ENCODE measurements at regions not wholly inside any gene's neighbourhood (a gene's known extent, or its start where the extent isn't known, plus 50 kb on each side); places are given as distances from the start of the nearest gene placed in this dataset.
A peak's percentile ranks its signal among the peaks of the same experiment; 100 is the strongest.
"Not testable (repeated sequence)": the region's sequence is repeated elsewhere in the genome, so short reads cannot be mapped to it uniquely, and the experiment has no call there.

DNA sequence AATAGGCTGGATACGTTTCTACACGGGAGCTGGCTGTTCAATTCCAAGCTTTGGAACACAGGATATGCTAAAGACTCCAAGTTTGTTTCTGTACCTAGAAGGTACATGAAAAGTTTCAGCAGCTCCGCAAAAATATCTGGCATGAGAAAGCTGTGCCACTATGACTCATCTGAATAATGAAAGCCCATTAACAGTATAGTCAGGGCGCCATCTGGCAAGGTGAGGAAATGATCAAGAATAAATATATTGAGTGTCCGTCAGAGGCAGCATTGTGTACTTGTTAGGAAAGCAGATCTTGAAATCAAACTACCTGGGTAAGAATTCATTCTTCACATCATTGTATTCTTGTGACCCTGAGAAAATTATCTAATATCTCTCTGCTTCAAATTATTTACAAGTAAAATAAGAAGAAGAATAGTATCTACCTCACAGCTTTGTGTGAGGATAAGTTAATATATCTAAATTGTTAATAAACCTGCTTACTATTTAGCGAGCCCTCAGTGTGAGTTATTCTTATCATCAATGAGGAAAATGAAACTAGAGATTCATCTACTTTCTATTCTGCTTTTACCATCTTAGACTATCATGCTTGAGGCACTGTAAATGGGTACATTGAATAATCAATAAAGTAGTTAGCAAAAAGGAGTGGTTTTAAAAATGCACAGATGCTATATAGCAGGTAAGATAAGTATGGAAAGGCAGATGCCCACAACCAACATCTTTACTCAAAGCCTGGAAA lies 53.5 kb downstream of the FSCB start:
- DNase-seq (ENCODE audit: low read depth): peak; percentile 47

DNA sequence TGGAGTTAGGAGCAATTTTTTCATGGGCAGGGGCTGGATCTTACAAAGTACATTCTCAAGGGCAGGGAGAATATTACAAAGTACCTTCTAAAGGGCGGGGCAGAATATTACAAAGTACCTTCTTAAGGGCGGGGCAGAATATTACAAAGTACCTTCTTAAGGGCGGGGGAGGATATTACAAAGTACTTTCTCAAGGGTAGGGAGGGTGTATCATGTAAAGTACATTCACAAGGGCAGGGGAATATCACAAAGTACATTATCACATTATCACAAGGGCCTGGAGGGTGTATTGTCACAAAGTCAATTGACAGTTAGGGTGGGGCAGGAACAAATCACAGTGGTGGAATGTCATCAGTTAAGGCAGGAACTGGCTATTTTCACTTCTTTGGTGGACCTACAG lies 56.9 kb downstream of the FSCB start:
- DNase-seq (ENCODE audit: low read depth): not testable (repeated sequence)

DNA sequence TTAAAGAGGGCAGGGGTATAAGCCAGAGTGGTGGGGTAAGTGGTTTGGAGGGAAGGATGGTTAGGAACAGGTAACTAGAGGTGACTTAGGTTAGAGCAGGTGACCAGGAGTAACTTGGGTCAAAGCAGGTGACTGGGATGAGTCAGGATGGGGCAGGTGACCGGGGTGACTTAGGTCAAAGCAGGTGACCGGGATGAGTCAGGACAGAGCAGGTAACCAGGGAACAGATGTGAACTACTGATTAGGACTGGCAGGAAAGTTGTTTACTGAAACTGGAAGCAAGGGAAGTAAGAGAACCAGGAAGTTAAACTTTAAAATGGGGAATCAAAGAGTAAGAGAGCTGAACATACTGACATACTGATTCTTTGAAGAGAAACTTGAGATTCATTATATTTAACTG lies 57.4 kb downstream of the FSCB start:
- DNase-seq (ENCODE audit: low read depth): no peak

GRCh38 chr14:44448951-44449358 lies 58.1 kb downstream of the FSCB start:
- no peak for DNase-seq (ENCODE audit: low read depth)

DNA sequence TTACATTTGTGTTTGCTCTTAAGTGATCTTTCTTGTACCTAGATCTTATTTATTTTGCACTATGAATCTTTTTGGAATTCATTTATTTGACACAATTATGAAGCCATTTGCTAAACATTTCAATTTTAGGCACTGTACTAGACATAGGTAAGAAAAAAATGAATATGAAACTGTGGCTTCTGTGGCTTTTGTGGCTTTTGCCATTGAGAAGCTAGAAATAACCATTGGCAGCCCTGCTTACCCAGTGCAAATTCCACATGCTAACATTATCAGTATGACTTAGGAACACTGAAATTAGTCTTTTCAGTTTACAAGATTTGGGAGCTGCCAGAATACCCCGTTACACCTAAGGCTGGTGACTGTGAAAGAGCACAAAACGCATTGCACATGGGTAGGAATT lies 60.1 kb downstream of the FSCB start:
- DNase-seq (ENCODE audit: low read depth): no peak

- DNase-seq (ENCODE audit: low read depth): no peak
These were observed 62.6 kb downstream of the FSCB start for GRCh38 chr14:44444454-44444853.

DNA sequence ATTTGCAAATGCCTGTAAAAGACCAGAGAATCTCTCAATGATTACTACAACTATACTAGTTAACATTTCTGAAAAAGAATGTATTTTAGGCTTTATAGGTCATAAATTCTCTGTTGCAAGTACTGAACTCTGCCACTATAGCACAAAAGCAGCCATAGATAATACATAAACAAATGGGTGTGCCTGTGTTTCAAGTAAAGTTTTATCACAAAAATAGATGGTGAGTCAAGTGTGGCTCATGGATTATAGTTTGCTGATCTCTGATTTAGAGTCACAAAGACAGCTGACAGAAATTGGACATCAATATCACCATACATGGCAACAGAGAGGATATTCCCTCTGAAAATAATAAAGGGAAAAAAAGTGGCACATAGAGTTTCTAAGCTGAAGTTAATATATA lies 68.1 kb downstream of the FSCB start:
- DNase-seq (ENCODE audit: low read depth): no peak

DNA sequence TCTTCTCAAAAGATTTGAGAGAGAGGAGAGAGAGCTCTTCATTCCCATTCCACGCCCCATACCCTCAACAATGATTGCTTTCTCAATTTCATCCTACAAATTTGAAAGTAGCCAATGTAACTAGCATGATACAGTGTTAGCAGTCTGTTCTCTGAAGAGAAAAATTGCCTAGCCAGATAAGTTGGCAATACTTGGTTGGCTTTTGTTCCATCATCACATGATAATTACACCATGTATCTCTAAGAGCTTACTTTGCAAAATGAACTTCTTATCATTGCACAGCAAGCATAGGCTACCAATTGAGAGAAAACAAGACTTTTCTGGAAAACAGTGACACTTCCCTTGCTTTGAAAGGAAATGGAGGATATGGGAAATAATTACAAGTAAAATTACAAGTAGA lies 68.9 kb downstream of the FSCB start:
- no peak for DNase-seq (ENCODE audit: low read depth)

GRCh38 chr14:44436458-44436857 lies 70.6 kb downstream of the FSCB start:
- DNase-seq (ENCODE audit: low read depth): no peak

- DNase-seq (ENCODE audit: low read depth): no peak
These were observed 78.7 kb downstream of the FSCB start for GRCh38 chr14:44428231-44428945.

DNA sequence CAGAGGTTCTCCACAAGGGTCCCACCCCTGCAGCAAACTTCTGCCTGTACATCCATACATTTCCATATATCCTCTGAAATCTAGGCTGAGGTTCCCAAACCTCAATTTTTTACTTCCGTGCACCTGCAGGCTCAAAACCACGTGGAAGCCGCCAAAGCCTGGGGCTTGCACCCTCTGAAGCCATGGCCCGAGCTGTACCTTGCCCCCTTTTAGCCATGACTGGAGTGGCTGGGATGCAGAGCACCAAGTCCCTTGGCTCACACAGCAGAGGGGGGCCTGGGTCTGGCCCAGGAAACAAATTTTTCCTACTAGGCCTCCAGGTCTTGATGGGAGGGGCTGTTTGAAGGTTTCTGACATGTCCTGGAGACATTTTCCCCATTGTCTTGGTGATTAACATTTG lies 84.4 kb downstream of the FSCB start:
- no peak for DNase-seq (ENCODE audit: low read depth)

DNA sequence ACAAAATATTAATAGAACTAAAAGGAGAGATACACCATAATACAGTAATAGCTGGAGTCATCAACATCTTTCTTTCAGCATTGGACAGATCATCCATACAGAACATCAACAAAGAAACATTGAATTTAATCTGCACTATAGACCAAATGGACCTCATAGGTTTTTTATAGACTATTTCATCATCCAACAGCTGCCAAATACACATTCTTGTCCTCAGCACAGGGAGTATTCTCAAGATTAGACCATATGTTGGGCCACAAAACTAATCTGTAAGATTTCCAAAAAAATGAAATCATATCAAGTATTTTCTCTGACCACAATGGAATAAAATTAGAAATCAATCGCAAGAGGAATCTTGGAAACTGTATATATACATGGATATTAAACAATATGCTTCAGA lies 86.9 kb downstream of the FSCB start:
- DNase-seq (ENCODE audit: low read depth): no peak

GRCh38 chr14:44418856-44419255 lies 88.2 kb downstream of the FSCB start:
- no peak for DNase-seq (ENCODE audit: low read depth)

- DNase-seq (ENCODE audit: low read depth): no peak
These were observed 89.3 kb downstream of the FSCB start for GRCh38 chr14:44417809-44418208.

DNA sequence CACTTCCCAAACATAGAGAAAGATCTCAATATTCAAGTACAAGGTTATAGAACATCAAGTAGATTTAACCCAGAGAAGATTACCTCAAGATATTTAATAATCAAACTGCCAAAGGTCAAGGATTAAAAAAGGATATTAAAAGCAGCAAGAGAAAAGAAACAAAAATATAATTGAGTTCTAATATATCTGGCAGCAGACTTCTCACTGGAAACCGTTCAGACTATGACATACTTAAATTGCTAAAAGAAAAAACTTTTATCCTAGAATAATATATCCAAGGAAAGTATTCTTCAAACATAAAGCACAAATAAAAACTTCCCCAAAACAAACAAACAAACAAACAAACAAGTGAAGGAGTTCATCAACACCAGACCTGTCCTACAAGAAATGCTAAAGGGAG lies 92.4 kb downstream of the FSCB start:
- DNase-seq (ENCODE audit: low read depth): no peak

DNA sequence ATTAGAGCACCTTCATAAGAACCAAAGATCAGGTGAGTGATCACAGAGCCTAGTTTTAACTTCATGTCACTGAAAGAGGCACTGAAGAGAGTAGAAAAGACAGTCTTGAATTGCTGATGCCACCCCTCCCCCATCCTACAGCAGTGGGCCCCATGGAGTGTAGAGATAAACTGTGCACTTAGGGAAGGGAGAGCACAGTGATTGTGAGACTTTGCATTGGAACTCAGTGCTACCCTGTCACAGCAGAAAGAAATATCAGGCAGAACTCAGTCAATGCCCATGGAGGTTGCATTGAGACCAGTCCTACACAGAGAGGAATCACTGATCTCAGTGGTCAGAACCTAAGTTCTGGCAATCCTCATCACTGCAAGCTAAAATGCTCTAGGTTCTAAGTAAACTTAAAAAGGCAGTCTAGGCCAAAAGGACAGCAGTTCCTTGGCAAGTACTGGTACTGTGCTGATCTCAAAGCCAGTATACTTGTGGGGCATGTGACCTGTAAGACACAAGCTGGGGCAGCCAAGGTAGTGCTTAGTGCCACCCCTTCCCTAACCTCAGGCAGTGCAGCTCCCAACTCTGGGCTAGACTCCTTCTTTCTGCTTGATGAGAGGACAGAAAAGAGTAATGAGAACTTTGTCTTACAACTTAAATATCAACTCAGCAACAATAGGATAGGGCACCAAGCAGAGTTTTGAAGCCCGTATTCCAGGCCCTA lies 94.1 kb downstream of the FSCB start:
- no peak for DNase-seq (ENCODE audit: low read depth)

- DNase-seq (ENCODE audit: low read depth): no peak
These were observed 102.0 kb downstream of the FSCB start for GRCh38 chr14:44405011-44405486.

- DNase-seq (ENCODE audit: low read depth): no peak
These were observed 102.5 kb downstream of the FSCB start for GRCh38 chr14:44404599-44404998.

- peak; percentile 3 for DNase-seq (ENCODE audit: low read depth)
These were observed 103.0 kb downstream of the FSCB start for GRCh38 chr14:44404036-44404435.

DNA sequence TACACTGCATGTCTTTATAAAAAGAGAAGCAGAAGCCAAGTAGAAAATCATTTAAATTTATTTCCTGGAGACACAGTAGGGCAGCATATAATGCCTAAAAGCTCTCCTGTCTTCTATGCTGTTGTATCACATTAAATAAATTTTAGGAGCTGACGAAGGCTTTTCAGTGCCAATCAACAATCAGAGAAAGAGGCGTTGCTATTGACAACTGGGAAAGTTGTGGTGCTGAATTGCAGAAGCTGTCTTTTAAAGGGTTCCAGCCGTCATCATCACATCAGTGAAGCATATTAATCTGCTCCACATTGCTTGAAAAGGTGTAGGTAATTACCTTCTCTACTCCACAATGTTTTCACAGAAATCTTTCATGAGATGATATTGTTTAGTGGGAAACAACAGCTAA lies 103.9 kb downstream of the FSCB start:
- DNase-seq (ENCODE audit: low read depth): no peak

GRCh38 chr14:44396226-44396625 lies 110.9 kb downstream of the FSCB start:
- DNase-seq (ENCODE audit: low read depth): no peak

- no peak for DNase-seq (ENCODE audit: low read depth)
These were observed 114.1 kb downstream of the FSCB start for GRCh38 chr14:44392984-44393383.

Measured in HT1080 (cell line).